HL-60 (cell line): ENCODE measurements at regions not wholly inside any gene's neighbourhood (a gene's known extent, or its start where the extent isn't known, plus 50 kb on each side); places are given as distances from the start of the nearest gene placed in this dataset.

Source experiments
- DNase-seq, 2 experiments: peaks; one replicate each; pipeline ENCODE4 v3.0.0-alpha.2; 2010 to 2020; ENCODE audit warnings: low read depth in 1 of 2, low spot score in 1 of 2
- H3K27ac ChIP-seq: fragments of 250-450 bp; sonication (Bioruptor Pico); replicated peaks from 2 replicates; pipeline ENCODE4 v1.5.1; 2020; ENCODE audit warnings: mild to moderate bottlenecking, moderate library complexity
- H3K27me3 ChIP-seq: fragments of 250-450 bp; sonication (Bioruptor Pico); 2 replicates; pipeline ENCODE4 v1.5.1; 2021; ENCODE audit warnings: mild to moderate bottlenecking, moderate library complexity; ENCODE audit not compliant: insufficient read depth, poor library complexity, severe bottlenecking
- H3K4me3 ChIP-seq: replicated peaks from 2 replicates; pipeline ENCODE4 v1.5.1; 2011; ENCODE audit warnings: mild to moderate bottlenecking, control low read depth, low read length; ENCODE audit not compliant: insufficient read depth
- CTCF ChIP-seq: IDR thresholded peaks from one replicate; pipeline ENCODE4 v1.5.1; 2011; ENCODE audit warnings: low read length, control low read depth, inconsistent platforms; ENCODE audit not compliant: insufficient read depth
- GABPA ChIP-seq: IDR thresholded peaks from 2 replicates; pipeline ENCODE4 v1.6.1; 2012; ENCODE audit warnings: low read depth
- POLR2AphosphoS5 ChIP-seq: IDR thresholded peaks from 2 replicates; pipeline ENCODE4 v1.6.1; 2012; ENCODE audit warnings: low read depth
- REST ChIP-seq: IDR thresholded peaks from 2 replicates; pipeline ENCODE4 v1.6.1; 2012; ENCODE audit warnings: low read depth; ENCODE audit not compliant: insufficient replicate concordance
- SPI1 ChIP-seq: IDR thresholded peaks from 2 replicates; pipeline ENCODE4 v1.6.1; 2012; ENCODE audit warnings: low read depth, mild to moderate bottlenecking, borderline replicate concordance

- H3K27ac ChIP-seq: no peak overlapping the region
Measured at GRCh38 chr6:115159733-115160132, 816.9 kb upstream of the HS3ST5 start.

GRCh38 chr6:115137910-115138309, 795.1 kb upstream of the HS3ST5 start:
- H3K4me3 ChIP-seq: no peak overlapping the region
- TF ChIP-seq REST (no peak), CTCF (no peak), POLR2AphosphoS5 (no peak), SPI1 (no peak), GABPA (no peak)
- DNase-seq: no peak
- no peak overlapping the region for H3K27ac ChIP-seq
- H3K27me3 ChIP-seq: no peaks in the 10 kb centered on the region

More at GRCh38 chr6:115159733-115160132, 816.9 kb upstream of the HS3ST5 start:
- H3K27me3 ChIP-seq: no peaks in the 10 kb centered on the region
- no peak for DNase-seq
- TF ChIP-seq CTCF (no peak), GABPA (no peak), REST (no peak), SPI1 (no peak), POLR2AphosphoS5 (no peak)
- H3K4me3 ChIP-seq: no peak overlapping the region

- H3K27me3 ChIP-seq: no peaks in the 10 kb centered on the region
- DNase-seq: no peak
- no peak overlapping the region for H3K4me3 ChIP-seq
- no peak overlapping the region for H3K27ac ChIP-seq
- TF ChIP-seq REST (no peak), GABPA (no peak), CTCF (no peak), POLR2AphosphoS5 (no peak), SPI1 (no peak)
Measured at GRCh38 chr6:115133790-115134189, 791.0 kb upstream of the HS3ST5 start.
